ENCODE measurements at regions not wholly inside any gene's neighbourhood (a gene's known extent, or its start where the extent isn't known, plus 50 kb on each side); places are given as distances from the start of the nearest gene placed in this dataset.

- Mint-ChIP-seq H3K27me3 (no peaks in the 10 kb centered on the region), H3K36me3 (peaks cover 9% of the 10 kb centered on the region), H3K27ac (no peak overlapping the region), H3K9me3 (no peaks in the 10 kb centered on the region), H3K4me3 (no peak overlapping the region), H3K4me1 (ENCODE audit: unreplicated experiment) (peaks cover 17% of the 10 kb centered on the region)
- TF ChIP-seq CTCF (conservative IDR thresholded peaks at IDR 0.05) = no peak
- DNase-seq (ENCODE audit: extremely low spot score, unreplicated experiment) = no peak
These were observed 286.7 kb downstream of the PTPRC start for GRCh38 chr1:198925567-198925966.

GRCh38 chr1:198927129-198927528 lies 288.3 kb downstream of the PTPRC start:
- no peak for TF ChIP-seq CTCF (conservative IDR thresholded peaks at IDR 0.05)
- no peak for DNase-seq (ENCODE audit: extremely low spot score, unreplicated experiment)
- peaks cover 20% of the 10 kb centered on the region for H3K4me1 Mint-ChIP-seq (ENCODE audit: unreplicated experiment)
- no peaks in the 10 kb centered on the region for H3K27me3 Mint-ChIP-seq
- H3K4me3 Mint-ChIP-seq = no peak overlapping the region
- H3K9me3 Mint-ChIP-seq = no peaks in the 10 kb centered on the region
- H3K27ac Mint-ChIP-seq = no peak overlapping the region
- peaks cover 9% of the 10 kb centered on the region for H3K36me3 Mint-ChIP-seq

GRCh38 chr1:198929111-198929604 lies 290.3 kb downstream of the PTPRC start:
- H3K27ac Mint-ChIP-seq = no peak overlapping the region
- H3K27me3 Mint-ChIP-seq = no peaks in the 10 kb centered on the region
- peaks cover 3% of the 10 kb centered on the region for H3K36me3 Mint-ChIP-seq
- no peaks in the 10 kb centered on the region for H3K9me3 Mint-ChIP-seq
- DNase-seq (ENCODE audit: extremely low spot score, unreplicated experiment) = no peak
- TF ChIP-seq CTCF (conservative IDR thresholded peaks at IDR 0.05) = no peak
- H3K4me1 Mint-ChIP-seq (ENCODE audit: unreplicated experiment) = peaks cover 32% of the 10 kb centered on the region
- peak overlapping the region; percentile 46 for H3K4me3 Mint-ChIP-seq

- no peaks in the 10 kb centered on the region for H3K27me3 Mint-ChIP-seq
These were observed 291.2 kb downstream of the PTPRC start for GRCh38 chr1:198929961-198930599.

GRCh38 chr1:198932351-198932991 lies 293.6 kb downstream of the PTPRC start:
- TF ChIP-seq CTCF (conservative IDR thresholded peaks at IDR 0.05) = no peak

More at GRCh38 chr1:198929961-198930599, 291.2 kb downstream of the PTPRC start:
- Mint-ChIP-seq H3K4me3 (peak overlapping the region; percentile 67), H3K27ac (peak overlapping the region; percentile 7), H3K4me1 (ENCODE audit: unreplicated experiment) (peaks cover 32% of the 10 kb centered on the region), H3K9me3 (no peaks in the 10 kb centered on the region), H3K36me3 (peaks cover 3% of the 10 kb centered on the region)
- no peak for TF ChIP-seq CTCF (conservative IDR thresholded peaks at IDR 0.05)
- no peak for DNase-seq (ENCODE audit: extremely low spot score, unreplicated experiment)

More at GRCh38 chr1:198932351-198932991, 293.6 kb downstream of the PTPRC start:
- no peaks in the 10 kb centered on the region for H3K9me3 Mint-ChIP-seq
- H3K4me1 Mint-ChIP-seq (ENCODE audit: unreplicated experiment) = peaks cover 35% of the 10 kb centered on the region
- peak overlapping the region; percentile 85 for H3K4me3 Mint-ChIP-seq
- H3K27ac Mint-ChIP-seq = peak overlapping the region; percentile 87
- H3K36me3 Mint-ChIP-seq = no peaks in the 10 kb centered on the region
- no peak for DNase-seq (ENCODE audit: extremely low spot score, unreplicated experiment)
- no peaks in the 10 kb centered on the region for H3K27me3 Mint-ChIP-seq

All from type B pancreatic cell (in vitro differentiated cells).